Activated T-helper 9 cell treated with anti-CD3 and anti-CD28 coated beads, Interleukin-2, amount 50 U/mL, for 16 hours (primary cell): ENCODE measurements at regions not wholly inside any gene's neighbourhood (a gene's known extent, or its start where the extent isn't known, plus 50 kb on each side); places are given as distances from the start of the nearest gene placed in this dataset.

Experiments
- DNase-seq: peaks from one replicate; pipeline ENCODE4 v3.0.0-alpha.2; 2020; ENCODE audit warnings: low read depth

GRCh38 chr15:93645594-93645993 is 556.6 kb upstream of the RGMA start:
- DNase-seq = no peak

- no peak for DNase-seq
Measured at GRCh38 chr15:93644595-93644994, 555.6 kb upstream of the RGMA start.

GRCh38 chr15:93640411-93640962 is 551.5 kb upstream of the RGMA start:
- DNase-seq = no peak

GRCh38 chr15:93631958-93632618 is 543.1 kb upstream of the RGMA start:
- no peak for DNase-seq

GRCh38 chr15:93619597-93619996 is 530.6 kb upstream of the RGMA start:
- no peak for DNase-seq

GRCh38 chr15:93617443-93617842 is 528.4 kb upstream of the RGMA start:
- DNase-seq = no peak

GRCh38 chr15:93614386-93615104 is 525.5 kb upstream of the RGMA start:
- DNase-seq = no peak

- DNase-seq = no peak
Measured at GRCh38 chr15:93613386-93613785, 524.4 kb upstream of the RGMA start.

- DNase-seq = no peak
Measured at GRCh38 chr15:93612953-93613352, 523.9 kb upstream of the RGMA start.

GRCh38 chr15:93610944-93611343 is 521.9 kb upstream of the RGMA start:
- no peak for DNase-seq

GRCh38 chr15:93608643-93609148 is 519.7 kb upstream of the RGMA start:
- no peak for DNase-seq

- DNase-seq = no peak
Measured at GRCh38 chr15:93603550-93603949, 514.5 kb upstream of the RGMA start.

- DNase-seq = no peak
Measured at GRCh38 chr15:93587059-93587521, 498.1 kb upstream of the RGMA start.

- no peak for DNase-seq
Measured at GRCh38 chr15:93585012-93585411, 496.0 kb upstream of the RGMA start.

- DNase-seq = no peak
Measured at GRCh38 chr15:93583968-93584367, 495.0 kb upstream of the RGMA start.

GRCh38 chr15:93583552-93583951 is 494.5 kb upstream of the RGMA start:
- DNase-seq = no peak

GRCh38 chr15:93570527-93570926 is 481.5 kb upstream of the RGMA start:
- DNase-seq = no peak

- DNase-seq = no peak
Measured at GRCh38 chr15:93566762-93567161, 477.8 kb upstream of the RGMA start.

GRCh38 chr15:93565201-93565600 is 476.2 kb upstream of the RGMA start:
- no peak for DNase-seq

GRCh38 chr15:93563218-93563617 is 474.2 kb upstream of the RGMA start:
- DNase-seq = no peak

GRCh38 chr15:93562395-93563123 is 473.5 kb upstream of the RGMA start:
- no peak for DNase-seq

- no peak for DNase-seq
Measured at GRCh38 chr15:93557696-93558095, 468.7 kb upstream of the RGMA start.
